ENCODE measurements at regions not wholly inside any gene's neighbourhood (a gene's known extent, or its start where the extent isn't known, plus 50 kb on each side); places are given as distances from the start of the nearest gene placed in this dataset.

- H3K4me3 Mint-ChIP-seq (ENCODE audit: unreplicated experiment) = no peak overlapping the region
- peak overlapping the region; percentile 65 for H3K27ac Mint-ChIP-seq (ENCODE audit: unreplicated experiment)
- H3K36me3 Mint-ChIP-seq (ENCODE audit: low read depth) = peaks cover 5% of the 10 kb centered on the region
- H3K27me3 Mint-ChIP-seq (ENCODE audit: low read depth) = no peaks in the 10 kb centered on the region
- TF ChIP-seq, protein P1, sequence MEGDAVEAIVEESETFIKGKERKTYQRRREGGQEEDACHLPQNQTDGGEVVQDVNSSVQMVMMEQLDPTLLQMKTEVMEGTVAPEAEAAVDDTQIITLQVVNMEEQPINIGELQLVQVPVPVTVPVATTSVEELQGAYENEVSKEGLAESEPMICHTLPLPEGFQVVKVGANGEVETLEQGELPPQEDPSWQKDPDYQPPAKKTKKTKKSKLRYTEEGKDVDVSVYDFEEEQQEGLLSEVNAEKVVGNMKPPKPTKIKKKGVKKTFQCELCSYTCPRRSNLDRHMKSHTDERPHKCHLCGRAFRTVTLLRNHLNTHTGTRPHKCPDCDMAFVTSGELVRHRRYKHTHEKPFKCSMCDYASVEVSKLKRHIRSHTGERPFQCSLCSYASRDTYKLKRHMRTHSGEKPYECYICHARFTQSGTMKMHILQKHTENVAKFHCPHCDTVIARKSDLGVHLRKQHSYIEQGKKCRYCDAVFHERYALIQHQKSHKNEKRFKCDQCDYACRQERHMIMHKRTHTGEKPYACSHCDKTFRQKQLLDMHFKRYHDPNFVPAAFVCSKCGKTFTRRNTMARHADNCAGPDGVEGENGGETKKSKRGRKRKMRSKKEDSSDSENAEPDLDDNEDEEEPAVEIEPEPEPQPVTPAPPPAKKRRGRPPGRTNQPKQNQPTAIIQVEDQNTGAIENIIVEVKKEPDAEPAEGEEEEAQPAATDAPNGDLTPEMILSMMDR (IDR thresholded peaks at IDR 0.05) = no peak
- H3K9me3 Mint-ChIP-seq (ENCODE audit: low read depth) = peaks cover 29% of the 10 kb centered on the region
- DNase-seq (ENCODE audit: low spot score) = no peak
- peaks cover 9% of the 10 kb centered on the region for H3K4me1 Mint-ChIP-seq (ENCODE audit: low read depth)
Measured at GRCh38 chr6:74137911-74138310, 441.9 kb downstream of the CD109 start.

DNA sequence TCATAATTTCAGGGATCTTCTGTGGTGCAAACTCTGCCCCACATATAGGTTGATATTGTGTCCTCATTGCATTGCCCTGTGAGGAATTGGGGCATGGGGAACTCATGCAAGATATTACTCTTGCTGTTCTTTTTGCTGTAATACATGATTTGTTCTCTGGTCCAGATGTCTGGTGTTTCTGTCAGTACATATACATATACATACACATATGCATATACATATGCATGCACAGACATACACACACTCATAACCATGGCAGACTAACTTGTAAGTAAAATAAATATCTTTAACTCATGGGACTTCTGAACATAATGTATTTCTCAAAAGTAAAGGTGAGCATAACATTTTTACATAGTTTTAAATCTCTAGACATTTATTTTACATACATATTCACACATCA is 438.3 kb downstream of the CD109 start:
- no peak for DNase-seq (ENCODE audit: low spot score)
- no peak overlapping the region for H3K27ac Mint-ChIP-seq (ENCODE audit: unreplicated experiment)
- no peak overlapping the region for H3K4me3 Mint-ChIP-seq (ENCODE audit: unreplicated experiment)
- TF ChIP-seq, protein P1 (IDR thresholded peaks at IDR 0.05) = no peak
- peaks cover 26% of the 10 kb centered on the region for H3K9me3 Mint-ChIP-seq (ENCODE audit: low read depth)
- H3K36me3 Mint-ChIP-seq (ENCODE audit: low read depth) = peaks cover 5% of the 10 kb centered on the region
- H3K27me3 Mint-ChIP-seq (ENCODE audit: low read depth) = no peaks in the 10 kb centered on the region
- peaks cover 9% of the 10 kb centered on the region for H3K4me1 Mint-ChIP-seq (ENCODE audit: low read depth)

- H3K9me3 Mint-ChIP-seq (ENCODE audit: low read depth) = peaks cover 26% of the 10 kb centered on the region
- H3K27me3 Mint-ChIP-seq (ENCODE audit: low read depth) = no peaks in the 10 kb centered on the region
- TF ChIP-seq, protein P1 (IDR thresholded peaks at IDR 0.05) = no peak
- H3K27ac Mint-ChIP-seq (ENCODE audit: unreplicated experiment) = no peak overlapping the region
- peaks cover 11% of the 10 kb centered on the region for H3K4me1 Mint-ChIP-seq (ENCODE audit: low read depth)
- peaks cover 5% of the 10 kb centered on the region for H3K36me3 Mint-ChIP-seq (ENCODE audit: low read depth)
- DNase-seq (ENCODE audit: low spot score) = peak; percentile 39
- H3K4me3 Mint-ChIP-seq (ENCODE audit: unreplicated experiment) = no peak overlapping the region
Measured at GRCh38 chr6:74133073-74133472, 437.1 kb downstream of the CD109 start.

- Mint-ChIP-seq H3K27ac (ENCODE audit: unreplicated experiment) (no peak overlapping the region), H3K4me3 (ENCODE audit: unreplicated experiment) (no peak overlapping the region), H3K9me3 (ENCODE audit: low read depth) (peaks cover 14% of the 10 kb centered on the region), H3K4me1 (ENCODE audit: low read depth) (peaks cover 5% of the 10 kb centered on the region), H3K36me3 (ENCODE audit: low read depth) (peaks cover 5% of the 10 kb centered on the region), H3K27me3 (ENCODE audit: low read depth) (no peaks in the 10 kb centered on the region)
- TF ChIP-seq, protein P1 (IDR thresholded peaks at IDR 0.05) = no peak
- DNase-seq (ENCODE audit: low spot score) = no peak
Measured at GRCh38 chr6:74130641-74131040, 434.6 kb downstream of the CD109 start.

DNA sequence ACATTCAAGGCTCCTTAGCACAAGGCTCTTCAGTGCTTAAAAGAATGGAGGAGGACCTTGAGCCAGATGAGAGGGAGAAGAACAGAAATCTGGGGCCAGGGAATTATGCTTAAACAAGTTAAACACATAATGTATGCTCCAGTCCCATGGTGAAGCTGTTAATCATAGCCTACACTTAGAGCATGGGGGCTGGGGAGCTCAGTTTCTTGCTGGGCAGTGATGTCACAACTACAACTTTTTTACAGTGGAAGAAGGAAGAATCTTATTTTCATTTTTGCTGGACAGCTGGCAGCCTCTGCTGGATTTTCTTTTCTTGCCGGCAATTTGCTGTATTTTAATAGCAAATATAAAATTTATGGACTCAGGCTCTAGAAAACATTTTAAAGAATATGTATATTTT is 432.5 kb downstream of the CD109 start:
- H3K9me3 Mint-ChIP-seq (ENCODE audit: low read depth) = peaks cover 2% of the 10 kb centered on the region
- no peak overlapping the region for H3K4me3 Mint-ChIP-seq (ENCODE audit: unreplicated experiment)
- no peak overlapping the region for H3K27ac Mint-ChIP-seq (ENCODE audit: unreplicated experiment)
- H3K27me3 Mint-ChIP-seq (ENCODE audit: low read depth) = no peaks in the 10 kb centered on the region
- H3K36me3 Mint-ChIP-seq (ENCODE audit: low read depth) = no peaks in the 10 kb centered on the region
- TF ChIP-seq, protein P1 (IDR thresholded peaks at IDR 0.05) = no peak
- peaks cover 5% of the 10 kb centered on the region for H3K4me1 Mint-ChIP-seq (ENCODE audit: low read depth)
- DNase-seq (ENCODE audit: low spot score) = no peak

All from chondrocyte (in vitro differentiated cells).